ENCODE measurements at regions not wholly inside any gene's neighbourhood (a gene's known extent, or its start where the extent isn't known, plus 50 kb on each side); places are given as distances from the start of the nearest gene placed in this dataset.

GRCh38 chr10:85188770-85189484 is 860.5 kb downstream of the CCSER2 start:
- no peak for TF ChIP-seq GATA3 (IDR thresholded peaks at IDR 0.05; ENCODE audit: low read depth, low read length)
- no peak for TF ChIP-seq GATA2 (IDR thresholded peaks at IDR 0.05; ENCODE audit: low read depth, low read length)

GRCh38 chr10:85193796-85194195 is 865.4 kb downstream of the CCSER2 start:
- TF ChIP-seq GATA2 (IDR thresholded peaks at IDR 0.05; ENCODE audit: low read depth, low read length) (no peak), GATA3 (IDR thresholded peaks at IDR 0.05; ENCODE audit: low read depth, low read length) (no peak)

DNA sequence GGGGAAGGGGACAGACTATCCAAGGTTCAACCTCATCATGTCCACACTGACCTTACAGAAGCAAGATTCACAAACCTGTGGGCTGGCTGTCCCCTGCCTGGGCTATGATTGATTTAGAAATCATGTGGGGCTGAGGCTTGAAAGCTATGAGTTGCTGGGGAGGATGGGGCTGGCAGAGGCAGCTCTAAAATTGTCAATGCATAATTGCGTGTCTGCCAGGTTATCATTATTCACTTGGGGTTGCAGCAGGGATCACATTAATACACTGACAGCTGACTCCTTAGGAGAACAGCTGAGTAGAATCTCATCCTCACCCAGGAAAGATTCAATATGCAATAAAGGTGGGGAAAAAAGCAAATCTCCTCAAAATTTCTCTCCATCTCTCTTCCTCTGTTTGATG is 866.3 kb downstream of the CCSER2 start:
- TF ChIP-seq GATA3 (IDR thresholded peaks at IDR 0.05; ENCODE audit: low read depth, low read length) (no peak), GATA2 (IDR thresholded peaks at IDR 0.05; ENCODE audit: low read depth, low read length) (no peak)

GRCh38 chr10:85195596-85195995 is 867.2 kb downstream of the CCSER2 start:
- TF ChIP-seq GATA3 (IDR thresholded peaks at IDR 0.05; ENCODE audit: low read depth, low read length) (no peak), GATA2 (IDR thresholded peaks at IDR 0.05; ENCODE audit: low read depth, low read length) (no peak)

DNA sequence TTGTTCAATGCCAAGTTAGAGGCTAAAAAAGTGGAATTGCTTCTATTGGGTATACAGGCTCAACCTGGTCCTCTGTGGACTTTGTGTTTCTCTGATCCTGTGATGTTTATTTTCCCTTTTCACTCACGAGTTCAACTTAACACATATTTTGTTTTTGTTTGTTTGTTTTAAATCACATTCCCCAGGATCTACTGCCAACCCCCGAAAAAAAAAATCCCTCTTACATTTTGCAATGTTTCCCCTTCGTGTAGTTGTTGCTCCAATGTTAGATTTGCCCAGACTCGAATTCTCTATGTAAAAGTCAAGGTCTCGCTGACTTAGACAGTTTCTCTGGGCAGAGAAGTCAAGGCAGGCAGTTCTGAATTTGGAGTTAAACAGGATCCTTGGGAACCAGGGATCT is 876.4 kb downstream of the CCSER2 start:
- no peak for TF ChIP-seq GATA3 (IDR thresholded peaks at IDR 0.05; ENCODE audit: low read depth, low read length)
- no peak for TF ChIP-seq GATA2 (IDR thresholded peaks at IDR 0.05; ENCODE audit: low read depth, low read length)

DNA sequence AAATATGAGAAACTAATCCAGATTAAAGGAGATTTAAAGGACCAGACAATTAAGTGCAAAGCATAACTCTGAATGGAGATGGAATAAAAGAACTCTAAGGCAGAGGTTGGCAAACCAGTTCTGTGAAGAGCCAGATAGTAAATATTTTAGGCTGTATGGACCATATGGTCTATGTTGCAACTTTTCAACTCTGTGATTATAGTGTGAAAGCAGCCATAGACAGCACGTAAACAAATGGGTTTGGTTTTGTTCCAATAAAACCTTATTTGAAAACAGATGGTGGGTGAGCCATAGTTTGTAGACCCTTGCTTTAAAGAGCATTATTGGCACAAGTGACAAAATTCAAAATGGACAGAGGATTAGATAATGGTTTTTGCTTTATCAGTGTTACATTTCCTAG is 884.1 kb downstream of the CCSER2 start:
- TF ChIP-seq GATA2 (IDR thresholded peaks at IDR 0.05; ENCODE audit: low read depth, low read length) (no peak), GATA3 (IDR thresholded peaks at IDR 0.05; ENCODE audit: low read depth, low read length) (no peak)

DNA sequence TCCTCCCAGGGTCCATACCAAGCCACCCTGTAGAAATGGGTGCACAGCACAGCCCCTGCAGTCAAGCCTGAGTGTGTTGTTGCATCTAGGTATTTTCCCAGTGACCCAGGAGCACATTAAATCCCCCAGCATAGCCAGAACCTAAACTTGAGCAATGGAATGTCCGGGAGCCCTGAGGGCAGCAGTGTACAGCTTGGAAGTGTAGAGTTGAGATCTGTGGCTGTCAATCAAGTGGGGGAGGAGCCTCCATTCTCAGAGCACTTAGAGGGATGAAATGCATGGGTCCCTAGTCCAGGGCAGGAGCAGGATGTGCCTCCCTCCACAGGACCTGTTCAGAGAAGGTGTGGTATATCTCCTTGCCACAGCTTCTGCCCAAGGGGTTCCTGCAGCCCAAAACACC is 885.1 kb downstream of the CCSER2 start:
- TF ChIP-seq GATA3 (IDR thresholded peaks at IDR 0.05; ENCODE audit: low read depth, low read length) (no peak), GATA2 (IDR thresholded peaks at IDR 0.05; ENCODE audit: low read depth, low read length) (no peak)

DNA sequence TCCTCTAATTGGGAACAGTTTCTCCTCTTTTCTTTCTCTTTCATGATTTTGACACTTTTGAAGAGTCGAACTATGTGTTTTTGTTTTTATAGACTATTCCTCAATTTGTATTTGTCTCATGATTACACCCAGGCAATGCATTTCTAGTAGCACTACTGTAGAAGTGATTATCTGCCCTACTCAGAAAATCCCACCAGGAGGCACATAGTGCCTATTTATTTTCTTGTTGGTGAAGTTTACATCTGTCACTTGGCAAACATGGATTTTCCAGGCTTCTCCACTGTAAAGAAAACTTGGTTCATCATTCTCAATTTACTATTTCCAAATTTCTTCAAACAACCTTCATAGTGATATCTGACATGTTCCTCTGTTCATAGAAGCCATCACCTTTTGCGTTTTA is 893.9 kb downstream of the CCSER2 start:
- TF ChIP-seq GATA2 (IDR thresholded peaks at IDR 0.05; ENCODE audit: low read depth, low read length) (no peak), GATA3 (IDR thresholded peaks at IDR 0.05; ENCODE audit: low read depth, low read length) (no peak)

DNA sequence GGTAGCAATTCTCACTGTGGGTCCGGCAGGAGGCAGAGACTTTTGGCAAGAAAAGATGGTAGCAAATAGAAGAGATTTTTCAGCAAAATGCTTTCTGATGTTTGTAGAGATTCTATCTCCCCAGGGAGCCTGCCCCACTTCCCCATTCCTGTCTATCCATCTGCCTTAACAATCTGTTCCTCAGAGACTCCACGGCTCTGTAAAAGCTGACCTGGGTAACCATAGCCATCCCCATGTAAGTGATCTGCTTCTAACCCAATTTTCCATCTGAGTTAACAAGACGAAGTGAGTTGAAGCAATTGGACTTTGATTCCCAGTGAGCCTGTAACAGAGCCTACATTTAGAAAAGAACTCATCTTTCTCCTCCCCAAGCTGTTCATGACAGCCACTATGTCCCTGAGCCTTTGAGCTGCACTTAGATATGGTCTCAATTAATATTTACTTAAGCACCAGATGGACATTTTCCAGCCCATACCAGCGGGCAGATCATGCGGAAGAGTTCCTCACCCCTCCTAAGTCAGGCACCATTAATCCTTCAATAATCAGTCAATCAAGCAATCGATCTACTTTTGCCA is 896.1 kb downstream of the CCSER2 start:
- TF ChIP-seq GATA2 (IDR thresholded peaks at IDR 0.05; ENCODE audit: low read depth, low read length), result no peak
- no peak for TF ChIP-seq GATA3 (IDR thresholded peaks at IDR 0.05; ENCODE audit: low read depth, low read length)

DNA sequence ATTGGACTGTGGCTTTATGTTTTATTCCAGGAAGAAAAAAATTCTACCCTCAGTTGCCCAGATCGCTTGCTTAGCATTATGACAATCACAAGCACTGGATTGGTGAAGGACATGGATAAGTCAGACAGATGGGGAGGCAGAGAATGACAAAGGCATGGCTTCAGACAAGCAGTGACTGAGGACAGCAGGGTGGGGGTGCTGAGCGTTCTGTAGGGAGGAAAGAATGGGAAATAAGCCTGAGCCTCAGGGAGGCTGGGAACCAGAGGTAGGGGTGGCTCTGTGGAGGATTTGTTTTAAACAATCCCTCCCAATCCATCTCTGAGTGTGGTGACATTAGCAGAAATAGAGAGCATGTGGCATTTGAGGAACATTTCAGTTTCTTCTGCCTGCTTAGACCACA is 896.9 kb downstream of the CCSER2 start:
- TF ChIP-seq GATA2 (IDR thresholded peaks at IDR 0.05; ENCODE audit: low read depth, low read length), result no peak
- TF ChIP-seq GATA3 (IDR thresholded peaks at IDR 0.05; ENCODE audit: low read depth, low read length), result no peak

DNA sequence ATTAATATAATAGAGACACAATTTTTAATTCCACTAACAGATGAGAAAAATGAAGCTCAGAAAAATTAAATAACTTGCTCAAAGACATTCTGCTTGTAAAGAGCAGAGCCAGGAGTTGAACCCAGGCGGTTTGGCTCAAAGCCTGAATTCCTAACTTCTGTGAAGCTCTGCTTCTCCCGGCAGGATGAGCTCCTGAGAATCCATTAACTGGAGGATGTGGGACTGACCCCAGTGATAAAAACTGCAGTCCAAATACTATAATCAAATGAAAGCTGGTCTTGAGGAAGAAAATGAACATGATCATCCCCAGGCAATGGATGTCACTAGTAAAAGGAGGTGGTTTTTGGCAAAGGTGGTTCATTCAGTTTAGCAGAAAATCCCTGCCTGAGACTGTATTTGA is 898.2 kb downstream of the CCSER2 start:
- TF ChIP-seq GATA3 (IDR thresholded peaks at IDR 0.05; ENCODE audit: low read depth, low read length) (no peak), GATA2 (IDR thresholded peaks at IDR 0.05; ENCODE audit: low read depth, low read length) (no peak)

DNA sequence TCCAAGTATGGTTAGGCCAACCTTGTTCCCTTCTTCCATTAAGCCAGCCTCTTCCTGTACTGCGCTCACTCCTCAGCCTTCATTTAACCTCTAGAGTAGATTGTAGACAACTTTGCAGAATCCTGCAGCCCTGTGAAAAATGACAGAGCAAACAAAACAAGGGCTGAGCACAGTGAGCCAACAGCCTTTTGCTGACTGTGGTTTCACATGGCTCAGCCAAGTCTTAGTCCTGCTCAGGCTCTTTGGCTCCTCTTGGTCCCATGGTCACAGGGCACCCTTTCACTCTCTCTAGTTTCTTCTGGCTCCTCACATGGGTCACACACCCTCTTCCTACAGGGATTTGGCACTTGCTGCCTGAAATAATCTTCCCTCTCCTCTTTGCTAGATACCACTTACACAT is 900.3 kb downstream of the CCSER2 start:
- TF ChIP-seq GATA3 (IDR thresholded peaks at IDR 0.05; ENCODE audit: low read depth, low read length), result no peak
- TF ChIP-seq GATA2 (IDR thresholded peaks at IDR 0.05; ENCODE audit: low read depth, low read length), result no peak

GRCh38 chr10:85231534-85232270 is 903.3 kb downstream of the CCSER2 start:
- TF ChIP-seq GATA2 (IDR thresholded peaks at IDR 0.05; ENCODE audit: low read depth, low read length) (no peak), GATA3 (IDR thresholded peaks at IDR 0.05; ENCODE audit: low read depth, low read length) (no peak)

DNA sequence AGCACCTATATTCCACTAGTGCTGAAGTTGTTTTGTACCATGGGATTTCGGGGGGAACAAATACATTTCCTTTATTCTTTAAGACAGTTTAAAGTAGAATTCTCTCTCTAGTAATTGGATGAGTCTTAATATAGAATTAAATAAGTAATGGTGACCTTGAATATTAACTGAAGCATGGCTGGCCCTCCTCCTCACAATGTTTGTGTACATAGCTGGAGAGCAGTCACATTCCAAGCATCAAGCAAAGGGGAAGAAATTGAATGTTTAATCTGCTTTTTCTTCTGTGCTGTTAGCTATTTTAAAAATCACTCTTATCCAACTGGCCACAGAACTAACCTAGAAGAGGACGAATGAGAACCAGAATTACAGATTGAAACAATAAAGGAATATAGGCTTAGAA is 906.9 kb downstream of the CCSER2 start:
- TF ChIP-seq GATA2 (IDR thresholded peaks at IDR 0.05; ENCODE audit: low read depth, low read length) (no peak), GATA3 (IDR thresholded peaks at IDR 0.05; ENCODE audit: low read depth, low read length) (no peak)

DNA sequence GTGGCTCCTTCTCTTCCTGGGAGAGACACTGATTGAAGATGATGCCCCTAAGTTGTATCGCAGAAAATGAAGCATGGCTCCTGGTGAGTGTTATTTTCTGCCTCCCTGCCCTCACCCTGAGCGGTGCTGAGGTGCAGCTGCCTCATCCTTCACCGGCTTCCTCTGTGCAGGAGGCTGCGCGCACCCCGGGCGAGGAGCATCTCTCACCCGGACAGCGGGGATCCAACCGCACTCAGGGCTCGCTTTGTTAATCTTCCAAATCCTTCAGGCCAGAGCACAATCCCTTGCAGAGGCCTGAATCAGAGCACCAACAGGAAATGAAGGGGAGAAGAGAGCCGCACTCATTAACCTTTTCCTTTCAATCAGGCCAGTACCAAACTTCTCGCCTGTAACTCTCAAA is 910.3 kb downstream of the CCSER2 start:
- TF ChIP-seq GATA3 (IDR thresholded peaks at IDR 0.05; ENCODE audit: low read depth, low read length) (no peak), GATA2 (IDR thresholded peaks at IDR 0.05; ENCODE audit: low read depth, low read length) (no peak)
